Upper lobe of left lung (tissue), 6 donors: ENCODE measurements at regions not wholly inside any gene's neighbourhood (a gene's known extent, or its start where the extent isn't known, plus 50 kb on each side); places are given as distances from the start of the nearest gene placed in this dataset.
"Not testable (repeated sequence)": the region's sequence is repeated elsewhere in the genome, so short reads cannot be mapped to it uniquely, and the experiment has no call there.

Experiments used
- ATAC-seq, 2 donors: fragments of 200-7000 bp; cut with Tn5 transposase; one replicate each; pipeline ENCODE4 v1.9.1; 2022; ENCODE audit warnings: mild to moderate bottlenecking in 2 of 2, moderate library complexity in 2 of 2; ENCODE audit not compliant: low FRiP score in 2 of 2
- DNase-seq, 2 donors: peaks; one replicate each; pipeline ENCODE4 v3.0.0-alpha.2; 2019 to 2020
- H3K27ac ChIP-seq, 4 donors: fragments of 200-600 bp; sonication (generic); one replicate each; pipeline ENCODE4 v1.5.1; 2016 to 2019
- H3K27me3 ChIP-seq, 4 donors: fragments of 200-600 bp; sonication (generic); one replicate each; pipeline ENCODE4 v1.5.1; 2017 to 2019
- H3K36me3 ChIP-seq, 4 donors: fragments of 200-600 bp; sonication (generic); one replicate each; pipeline ENCODE4 v1.5.1; 2016 to 2019
- H3K4me1 ChIP-seq, 4 donors: fragments of 200-600 bp; sonication (generic); one replicate each; pipeline ENCODE4 v1.5.1; 2018 to 2019
- H3K4me3 ChIP-seq, 4 donors: fragments of 200-600 bp; sonication (generic); one replicate each; pipeline ENCODE4 v1.5.1; 2017 to 2019; ENCODE audit warnings: mild to moderate bottlenecking in 2 of 4, moderate library complexity in 1 of 4
- H3K9me3 ChIP-seq, 4 donors: fragments of 200-600 bp; sonication (generic); one replicate each; pipeline ENCODE4 v1.5.1; 2018 to 2019
- EP300 ChIP-seq, 4 donors: sonication (generic); formaldehyde crosslinking; IDR thresholded peaks; one replicate each; pipeline ENCODE4 v1.5.1; 2017; ENCODE audit warnings: antibody characterized with exemption in 4 of 4, control low read depth in 2 of 4
- POLR2A ChIP-seq, 4 donors: fragments of 450-650 bp; IDR thresholded peaks; one replicate each; pipeline ENCODE4 v1.5.1; 2016 to 2017; ENCODE audit warnings: antibody characterized with exemption in 4 of 4, mild to moderate bottlenecking in 2 of 4
- POLR2AphosphoS5 ChIP-seq, 2 donors: sonication (generic); formaldehyde crosslinking; IDR thresholded peaks; one replicate each; pipeline ENCODE4 v1.5.1; 2017; ENCODE audit warnings: antibody characterized with exemption in 2 of 2
- WGBS, 2 donors: methylation state at CpG; one replicate each; pipeline ENCODE4 v1.1.5; 2017 to 2018; 5-methylcytosine and 5-hydroxymethylcytosine counted together
- TF ChIP-seq, protein P1 (sequence below), 6 experiments: fragments of 450-650 bp in 4 of 6; fragments of 200-600 bp in 2 of 6; sonication (generic) in 2 of 6; IDR thresholded peaks; one replicate each; pipeline ENCODE4 v1.5.1; 2016 to 2019; ENCODE audit warnings: antibody characterized with exemption in 6 of 6
- donor health status: DM: no; HTN: no; CAD: no; lungs with moderate emphysema.
- donor health status: DM: no; HTN: yes; CAD: no; lungs with severe emphysema.

GRCh38 chr5:117379521-117379920, 804.9 kb upstream of the SEMA6A start:
- TF ChIP-seq POLR2A (IDR thresholded peaks at IDR 0.05), result no peak
- TF ChIP-seq, protein P1, sequence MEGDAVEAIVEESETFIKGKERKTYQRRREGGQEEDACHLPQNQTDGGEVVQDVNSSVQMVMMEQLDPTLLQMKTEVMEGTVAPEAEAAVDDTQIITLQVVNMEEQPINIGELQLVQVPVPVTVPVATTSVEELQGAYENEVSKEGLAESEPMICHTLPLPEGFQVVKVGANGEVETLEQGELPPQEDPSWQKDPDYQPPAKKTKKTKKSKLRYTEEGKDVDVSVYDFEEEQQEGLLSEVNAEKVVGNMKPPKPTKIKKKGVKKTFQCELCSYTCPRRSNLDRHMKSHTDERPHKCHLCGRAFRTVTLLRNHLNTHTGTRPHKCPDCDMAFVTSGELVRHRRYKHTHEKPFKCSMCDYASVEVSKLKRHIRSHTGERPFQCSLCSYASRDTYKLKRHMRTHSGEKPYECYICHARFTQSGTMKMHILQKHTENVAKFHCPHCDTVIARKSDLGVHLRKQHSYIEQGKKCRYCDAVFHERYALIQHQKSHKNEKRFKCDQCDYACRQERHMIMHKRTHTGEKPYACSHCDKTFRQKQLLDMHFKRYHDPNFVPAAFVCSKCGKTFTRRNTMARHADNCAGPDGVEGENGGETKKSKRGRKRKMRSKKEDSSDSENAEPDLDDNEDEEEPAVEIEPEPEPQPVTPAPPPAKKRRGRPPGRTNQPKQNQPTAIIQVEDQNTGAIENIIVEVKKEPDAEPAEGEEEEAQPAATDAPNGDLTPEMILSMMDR (IDR thresholded peaks at IDR 0.05), result no peak
- TF ChIP-seq EP300 (IDR thresholded peaks at IDR 0.05), result no peak
- TF ChIP-seq POLR2AphosphoS5 (IDR thresholded peaks at IDR 0.05), result no peak
- no peaks in the 10 kb centered on the region for H3K27me3 ChIP-seq
- no peak overlapping the region for H3K4me3 ChIP-seq
- no peak overlapping the region for H3K27ac ChIP-seq
- H3K9me3 ChIP-seq, result no peaks in the 10 kb centered on the region
- DNase-seq (no peak), ATAC-seq (no peak)
- no peaks in the 10 kb centered on the region for H3K4me1 ChIP-seq
- 69 to 72% methylated on average over 3 of the region's 3 CpGs for WGBS, 2 donors
- no peaks in the 10 kb centered on the region for H3K36me3 ChIP-seq

DNA sequence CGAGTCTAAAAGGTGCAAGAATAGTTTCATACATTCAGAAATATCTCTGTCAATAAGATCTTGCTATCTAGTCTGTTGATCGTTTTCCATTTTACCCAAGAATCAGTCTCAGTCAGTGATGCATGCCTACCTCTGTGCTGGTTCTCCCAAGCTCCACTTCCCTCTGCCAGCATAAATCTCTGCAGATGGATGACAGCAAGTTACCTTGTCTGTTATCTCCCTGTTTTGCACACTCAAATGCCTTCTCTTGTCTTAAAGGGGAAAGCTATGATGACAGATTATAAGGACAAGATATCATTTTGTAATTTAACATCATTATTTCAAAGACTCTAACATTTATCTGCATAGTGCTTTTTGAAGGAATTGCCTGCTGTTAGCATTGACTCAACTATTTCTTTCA, 802.1 kb upstream of the SEMA6A start:
- DNase-seq, result no peak
- 54 to 56% methylated on average over 2 of the region's 2 CpGs for WGBS, 2 donors

GRCh38 chr5:117359895-117360294, 785.3 kb upstream of the SEMA6A start:
- no peaks in the 10 kb centered on the region for H3K9me3 ChIP-seq
- H3K36me3 ChIP-seq, result no peaks in the 10 kb centered on the region
- ATAC-seq (no peak), DNase-seq (no peak)
- H3K27ac ChIP-seq, result no peak overlapping the region
- TF ChIP-seq EP300 (IDR thresholded peaks at IDR 0.05), result no peak
- no peak for TF ChIP-seq POLR2A (IDR thresholded peaks at IDR 0.05)
- no peak for TF ChIP-seq POLR2AphosphoS5 (IDR thresholded peaks at IDR 0.05)
- TF ChIP-seq, protein P1 (IDR thresholded peaks at IDR 0.05), result no peak
- H3K4me1 ChIP-seq, result no peaks in the 10 kb centered on the region
- H3K4me3 ChIP-seq, result no peak overlapping the region
- H3K27me3 ChIP-seq, result no peaks in the 10 kb centered on the region

More for the DNA sequence above, 802.1 kb upstream of the SEMA6A start:
- Histone ChIP-seq H3K27me3 (no peaks in the 10 kb centered on the region), H3K36me3 (no peaks in the 10 kb centered on the region), H3K9me3 (no peaks in the 10 kb centered on the region), H3K4me1 (no peaks in the 10 kb centered on the region), H3K27ac (no peak overlapping the region), H3K4me3 (no peak overlapping the region)
- TF ChIP-seq POLR2AphosphoS5 (IDR thresholded peaks at IDR 0.05), result no peak
- no peak for TF ChIP-seq EP300 (IDR thresholded peaks at IDR 0.05)
- TF ChIP-seq, protein P1 (IDR thresholded peaks at IDR 0.05), result no peak
- TF ChIP-seq POLR2A (IDR thresholded peaks at IDR 0.05), result no peak
- no peak for ATAC-seq

DNA sequence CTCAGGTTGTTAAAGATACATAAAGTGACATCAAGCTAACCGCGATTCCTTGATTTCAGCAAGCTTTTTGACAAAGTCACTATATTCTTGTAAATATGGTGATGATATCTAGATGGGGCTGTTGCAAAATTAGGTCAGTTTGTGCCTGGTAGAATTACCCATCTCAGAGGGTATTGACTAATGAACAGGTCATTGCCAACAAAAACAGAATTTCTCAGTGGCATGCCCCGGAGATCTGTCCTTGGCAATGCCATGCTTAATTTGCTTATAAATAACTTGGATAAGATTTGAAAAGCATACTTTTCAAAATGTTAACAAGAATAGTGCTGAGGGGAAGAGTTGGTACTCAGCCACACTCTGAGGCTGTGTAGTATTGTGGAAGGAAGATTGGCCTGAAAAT, 783.3 kb upstream of the SEMA6A start:
- Histone ChIP-seq H3K27ac (no peak overlapping the region), H3K4me3 (no peak overlapping the region), H3K9me3 (no peaks in the 10 kb centered on the region), H3K27me3 (no peaks in the 10 kb centered on the region), H3K4me1 (no peaks in the 10 kb centered on the region), H3K36me3 (no peaks in the 10 kb centered on the region)
- 88 to 93% methylated on average over 3 of the region's 3 CpGs for WGBS, 2 donors
- TF ChIP-seq POLR2A (IDR thresholded peaks at IDR 0.05), result no peak
- TF ChIP-seq, protein P1 (IDR thresholded peaks at IDR 0.05), result no peak
- TF ChIP-seq EP300 (IDR thresholded peaks at IDR 0.05), result no peak
- TF ChIP-seq POLR2AphosphoS5 (IDR thresholded peaks at IDR 0.05), result no peak
- DNase-seq (no peak), ATAC-seq (no peak)

DNA sequence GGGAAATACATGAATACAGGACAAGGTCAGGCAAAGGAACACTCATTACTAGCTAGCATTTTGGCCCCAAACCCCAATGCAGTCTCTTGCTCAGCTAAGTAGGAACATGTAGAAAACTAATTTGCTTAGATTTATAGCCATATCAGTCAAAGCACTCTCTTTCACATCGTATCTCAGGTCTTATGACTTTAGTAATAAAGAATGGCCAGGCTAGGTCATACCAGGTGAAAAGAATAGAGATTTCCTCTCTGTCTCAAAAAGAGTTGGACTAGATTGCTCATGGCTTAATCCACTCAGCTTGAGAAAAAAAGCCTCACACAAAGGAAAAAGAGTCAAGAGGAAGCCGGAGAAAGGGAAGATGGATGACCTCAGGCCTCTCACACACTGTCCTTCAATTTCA, 772.7 kb upstream of the SEMA6A start:
- Histone ChIP-seq H3K27ac (no peak overlapping the region), H3K4me1 (no peaks in the 10 kb centered on the region), H3K36me3 (no peaks in the 10 kb centered on the region), H3K27me3 (no peaks in the 10 kb centered on the region), H3K9me3 (no peaks in the 10 kb centered on the region), H3K4me3 (no peak overlapping the region)
- DNase-seq (no peak), ATAC-seq (no peak)
- TF ChIP-seq, protein P1 (IDR thresholded peaks at IDR 0.05), result no peak
- TF ChIP-seq POLR2AphosphoS5 (IDR thresholded peaks at IDR 0.05), result no peak
- TF ChIP-seq EP300 (IDR thresholded peaks at IDR 0.05), result no peak
- no peak for TF ChIP-seq POLR2A (IDR thresholded peaks at IDR 0.05)
- 58 to 72% methylated on average over 2 of the region's 2 CpGs for WGBS, 2 donors

- H3K9me3 ChIP-seq, H3K36me3 ChIP-seq, H3K27me3 ChIP-seq, H3K27ac ChIP-seq, H3K4me1 ChIP-seq, H3K4me3 ChIP-seq, ATAC-seq: not testable (repeated sequence)
- 63 to 81% methylated on average over 12 to 13 of the region's 13 CpGs for WGBS, 2 donors
- peak in 1 of 2 donors; percentile 30 for DNase-seq
Observed at GRCh38 chr5:117343726-117344125, 769.1 kb upstream of the SEMA6A start.
